VCaP (cell line): ENCODE measurements at regions not wholly inside any gene's neighbourhood (a gene's known extent, or its start where the extent isn't known, plus 50 kb on each side); places are given as distances from the start of the nearest gene placed in this dataset.

Experiments used
- H3K27ac ChIP-seq: fragments of 450-650 bp; 2 replicates; pipeline ENCODE4 v1.5.1; 2017
- TF ChIP-seq, protein P1 (sequence below): fragments of 450-650 bp; conservative IDR thresholded peaks from 2 replicates; pipeline ENCODE4 v1.5.1; 2017; ENCODE audit warnings: mild to moderate bottlenecking, moderate library complexity

- H3K27ac ChIP-seq = no peak overlapping the region
- TF ChIP-seq, protein P1, sequence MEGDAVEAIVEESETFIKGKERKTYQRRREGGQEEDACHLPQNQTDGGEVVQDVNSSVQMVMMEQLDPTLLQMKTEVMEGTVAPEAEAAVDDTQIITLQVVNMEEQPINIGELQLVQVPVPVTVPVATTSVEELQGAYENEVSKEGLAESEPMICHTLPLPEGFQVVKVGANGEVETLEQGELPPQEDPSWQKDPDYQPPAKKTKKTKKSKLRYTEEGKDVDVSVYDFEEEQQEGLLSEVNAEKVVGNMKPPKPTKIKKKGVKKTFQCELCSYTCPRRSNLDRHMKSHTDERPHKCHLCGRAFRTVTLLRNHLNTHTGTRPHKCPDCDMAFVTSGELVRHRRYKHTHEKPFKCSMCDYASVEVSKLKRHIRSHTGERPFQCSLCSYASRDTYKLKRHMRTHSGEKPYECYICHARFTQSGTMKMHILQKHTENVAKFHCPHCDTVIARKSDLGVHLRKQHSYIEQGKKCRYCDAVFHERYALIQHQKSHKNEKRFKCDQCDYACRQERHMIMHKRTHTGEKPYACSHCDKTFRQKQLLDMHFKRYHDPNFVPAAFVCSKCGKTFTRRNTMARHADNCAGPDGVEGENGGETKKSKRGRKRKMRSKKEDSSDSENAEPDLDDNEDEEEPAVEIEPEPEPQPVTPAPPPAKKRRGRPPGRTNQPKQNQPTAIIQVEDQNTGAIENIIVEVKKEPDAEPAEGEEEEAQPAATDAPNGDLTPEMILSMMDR = no peak
These were observed 372.9 kb downstream of the OSTF1 start for GRCh38 chr9:75461183-75461582.

DNA sequence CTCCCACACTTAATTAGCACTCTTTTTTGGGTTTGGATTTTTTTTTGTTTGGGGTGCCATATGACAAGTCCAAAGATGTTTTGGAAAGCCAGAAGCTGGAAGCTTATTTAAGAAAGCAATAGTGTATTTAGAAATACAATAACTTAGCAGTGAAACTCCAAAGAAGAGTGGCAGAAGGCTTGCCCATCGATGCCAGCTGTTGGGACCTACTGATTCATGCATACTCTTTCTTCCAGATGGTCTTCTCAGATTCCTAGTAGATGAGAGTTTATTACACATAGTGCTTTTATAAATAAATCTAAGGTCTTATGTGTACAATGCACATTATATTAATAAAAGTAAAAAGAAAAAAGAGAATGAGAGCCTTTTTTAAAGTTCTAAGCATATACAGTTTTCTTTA, 374.6 kb downstream of the OSTF1 start:
- no peak overlapping the region for H3K27ac ChIP-seq
- TF ChIP-seq, protein P1 = no peak

- TF ChIP-seq, protein P1 = no peak
These were observed 375.6 kb downstream of the OSTF1 start for GRCh38 chr9:75463871-75464270.

GRCh38 chr9:75464726-75465125, 376.4 kb downstream of the OSTF1 start:
- no peak overlapping the region for H3K27ac ChIP-seq
- TF ChIP-seq, protein P1 = no peak

More at GRCh38 chr9:75463871-75464270, 375.6 kb downstream of the OSTF1 start:
- no peak overlapping the region for H3K27ac ChIP-seq

DNA sequence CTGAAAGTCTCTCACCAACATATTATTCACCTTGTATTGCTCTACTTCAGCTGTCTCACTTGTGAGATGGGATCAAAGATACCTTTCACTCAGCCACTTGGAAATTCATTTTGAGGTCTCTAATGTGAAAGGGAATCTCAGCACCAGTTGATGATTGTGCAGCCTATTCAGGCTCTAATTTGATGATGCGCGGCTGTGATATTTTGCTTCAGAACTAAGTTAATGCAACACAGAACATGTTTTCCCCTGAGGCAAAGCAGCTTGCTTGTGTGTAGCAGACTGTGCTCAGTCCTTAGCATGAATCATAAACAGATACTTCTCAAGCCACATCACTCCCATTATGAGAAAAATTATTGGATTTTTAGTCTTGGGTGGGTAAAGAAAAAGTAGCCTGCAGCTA, 378.8 kb downstream of the OSTF1 start:
- H3K27ac ChIP-seq = no peak overlapping the region
- TF ChIP-seq, protein P1 = no peak

DNA sequence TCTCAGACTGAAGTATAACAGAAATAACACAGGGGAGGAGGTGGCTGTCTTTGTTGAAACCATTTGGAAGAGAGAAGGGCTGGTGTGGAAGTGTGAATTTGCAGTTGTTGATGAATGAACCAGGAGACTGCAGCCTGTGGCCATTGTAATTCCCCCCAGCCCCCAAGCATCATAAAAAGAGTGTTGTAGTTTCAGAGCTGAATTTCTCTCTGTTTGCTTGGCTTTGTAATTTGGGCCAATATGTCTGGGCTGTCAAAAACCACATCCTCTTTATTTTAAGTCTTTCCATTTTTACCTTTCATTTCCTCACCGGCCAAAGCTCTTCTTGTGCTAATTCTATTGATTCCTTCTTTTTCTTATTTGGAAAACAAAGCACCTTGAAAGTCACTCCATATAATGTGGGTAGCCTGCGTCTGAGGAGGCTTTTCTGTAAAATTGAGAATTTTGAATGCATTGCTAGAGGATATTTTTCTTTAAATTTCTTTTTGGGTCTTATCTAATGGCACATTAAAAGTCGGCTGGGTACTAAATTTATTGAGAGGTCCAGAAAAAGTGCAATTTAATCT, 383.3 kb downstream of the OSTF1 start:
- no peak overlapping the region for H3K27ac ChIP-seq
- TF ChIP-seq, protein P1 = no peak

DNA sequence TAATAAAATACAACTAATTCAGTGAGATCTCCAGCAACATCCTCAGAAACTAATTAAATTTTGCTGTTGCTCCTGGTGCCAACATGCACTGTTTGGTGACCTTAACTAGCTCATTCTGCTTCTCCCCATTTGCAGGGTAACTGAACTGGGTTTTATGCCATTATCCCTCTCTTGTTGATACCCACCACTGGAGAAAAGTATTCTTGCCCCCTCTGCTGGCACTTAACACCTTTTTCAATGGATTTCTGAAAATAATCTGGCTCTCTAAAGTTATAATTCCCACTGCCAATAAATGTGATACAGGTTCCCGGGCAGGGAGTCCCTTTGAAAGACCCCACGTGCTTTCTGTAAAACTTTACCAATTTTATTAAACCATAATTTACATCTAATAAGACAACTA, 394.3 kb downstream of the OSTF1 start:
- TF ChIP-seq, protein P1 = no peak

More for the DNA sequence above, 394.3 kb downstream of the OSTF1 start:
- H3K27ac ChIP-seq = no peak overlapping the region
